Astrocyte (in vitro differentiated cells and primary cell): ENCODE measurements at regions not wholly inside any gene's neighbourhood (a gene's known extent, or its start where the extent isn't known, plus 50 kb on each side); places are given as distances from the start of the nearest gene placed in this dataset.

Experiments
- DNase-seq: peaks from one replicate; pipeline ENCODE4 v3.0.0-alpha.2; 2010; ENCODE audit warnings: low read depth
- FAIRE-seq: peaks from 2 replicates; lab custom pipeline; 2011; peaks lifted over from hg19 to GRCh38; lab: Jason Lieb, UNC
- H2AFZ ChIP-seq: 2 replicates; pipeline ENCODE4 v1.6.0; 2012; ENCODE audit warnings: low read depth, low read length, inconsistent platforms
- H3K27ac ChIP-seq: 2 replicates; pipeline ENCODE4 v1.5.1; 2011; ENCODE audit warnings: low read depth, low read length, inconsistent platforms
- H3K27me3 ChIP-seq: 2 replicates; pipeline ENCODE4 v1.6.0; 2011; ENCODE audit warnings: low read length, inconsistent platforms; ENCODE audit not compliant: insufficient read depth
- H3K36me3 ChIP-seq: 2 replicates; pipeline ENCODE4 v1.5.1; 2011; ENCODE audit warnings: low read length, inconsistent platforms; ENCODE audit not compliant: insufficient read depth
- H3K4me1 ChIP-seq: 2 replicates; pipeline ENCODE4 v1.5.1; 2011; ENCODE audit warnings: low read length, inconsistent platforms; ENCODE audit not compliant: insufficient read depth
- H3K4me2 ChIP-seq: 2 replicates; pipeline ENCODE4 v1.6.0; 2012; ENCODE audit warnings: low read length, inconsistent platforms
- H3K4me3 ChIP-seq: 2 replicates; pipeline ENCODE4 v1.5.1; 2011; ENCODE audit warnings: low read depth, mild to moderate bottlenecking, low read length, inconsistent platforms; ENCODE audit not compliant: insufficient read depth
- H3K79me2 ChIP-seq: 2 replicates; pipeline ENCODE4 v1.6.0; 2012; ENCODE audit warnings: mild to moderate bottlenecking, low read length, inconsistent platforms; ENCODE audit not compliant: insufficient read depth
- H3K9ac ChIP-seq: 2 replicates; pipeline ENCODE4 v1.6.0; 2012; ENCODE audit warnings: mild to moderate bottlenecking, low read length, inconsistent platforms
- H3K9me3 ChIP-seq: 2 replicates; pipeline ENCODE4 v1.5.1; 2012; ENCODE audit warnings: low read depth, mild to moderate bottlenecking, low read length, inconsistent platforms; ENCODE audit not compliant: insufficient read depth
- H4K20me1 ChIP-seq: 2 replicates; pipeline ENCODE4 v1.6.0; 2012; ENCODE audit warnings: low read length, inconsistent platforms; ENCODE audit not compliant: insufficient read depth
- H3K27ac Mint-ChIP-seq: one replicate; pipeline ENCODE4 v1.8.0; 2021; ENCODE audit warnings: mild to moderate bottlenecking, mixed read lengths; ENCODE audit not compliant: unreplicated experiment
- H3K27me3 Mint-ChIP-seq: one replicate; pipeline ENCODE4 v1.8.0; 2021; ENCODE audit warnings: low read depth, mixed read lengths; ENCODE audit not compliant: unreplicated experiment
- H3K36me3 Mint-ChIP-seq: one replicate; pipeline ENCODE4 v1.8.0; 2021; ENCODE audit warnings: low read depth, mixed read lengths; ENCODE audit not compliant: unreplicated experiment
- H3K4me1 Mint-ChIP-seq: one replicate; pipeline ENCODE4 v1.8.0; 2021; ENCODE audit warnings: low read depth, mixed read lengths; ENCODE audit not compliant: unreplicated experiment
- H3K4me3 Mint-ChIP-seq: one replicate; pipeline ENCODE4 v1.8.0; 2021; ENCODE audit warnings: mild to moderate bottlenecking, moderate library complexity, mixed read lengths; ENCODE audit not compliant: unreplicated experiment
- H3K9me3 Mint-ChIP-seq: one replicate; pipeline ENCODE4 v1.8.0; 2021; ENCODE audit warnings: mild to moderate bottlenecking, mixed read lengths; ENCODE audit not compliant: unreplicated experiment
- CTCF ChIP-seq: IDR thresholded peaks from 2 replicates; pipeline ENCODE4 v1.5.1; 2011; ENCODE audit warnings: low read depth, mild to moderate bottlenecking, inconsistent platforms, low read length, moderate library complexity; ENCODE audit not compliant: insufficient read depth
- EZH2 ChIP-seq: IDR thresholded peaks from 2 replicates; pipeline ENCODE4 v1.6.1; 2012; ENCODE audit warnings: mild to moderate bottlenecking, low read length, inconsistent platforms; ENCODE audit not compliant: insufficient read depth

DNA sequence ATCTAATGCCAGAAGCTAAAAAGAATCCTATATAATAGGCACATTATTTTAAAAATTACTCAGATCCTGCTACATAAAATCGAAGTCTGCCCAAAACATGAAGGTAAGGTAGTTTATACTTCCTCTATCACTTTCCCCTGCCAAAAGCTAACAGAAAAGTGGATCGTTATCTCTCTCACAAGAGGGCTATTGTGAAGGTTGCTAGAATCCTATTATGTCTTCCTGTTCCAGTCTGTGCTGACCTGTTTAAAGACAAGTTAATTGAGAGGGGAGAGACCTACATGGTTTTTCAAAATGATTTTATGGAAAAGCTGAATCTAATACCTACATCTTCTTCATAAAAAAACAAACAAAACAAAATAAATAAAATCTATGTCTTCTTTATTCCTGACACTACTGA is 1410.9 kb upstream of the CDH8 start:
- Mint-ChIP-seq H3K27ac (no peak overlapping the region), H3K27me3 (no peaks in the 10 kb centered on the region), H3K4me1 (peaks cover 3% of the 10 kb centered on the region), H3K4me3 (no peak overlapping the region), H3K9me3 (peaks cover 5% of the 10 kb centered on the region), H3K36me3 (no peaks in the 10 kb centered on the region)
- Histone ChIP-seq H3K4me3 (no peak overlapping the region), H3K9me3 (no peaks in the 10 kb centered on the region), H3K4me1 (no peaks in the 10 kb centered on the region), H3K4me2 (no peak overlapping the region), H3K27me3 (no peaks in the 10 kb centered on the region), H4K20me1 (no peaks in the 10 kb centered on the region), H3K36me3 (no peaks in the 10 kb centered on the region), H2AFZ (no peak overlapping the region), H3K27ac (no peak overlapping the region), H3K9ac (no peak overlapping the region), H3K79me2 (no peaks in the 10 kb centered on the region)
- DNase-seq = no peak
- TF ChIP-seq EZH2 (no peak), CTCF (no peak)
- no peak for FAIRE-seq

DNA sequence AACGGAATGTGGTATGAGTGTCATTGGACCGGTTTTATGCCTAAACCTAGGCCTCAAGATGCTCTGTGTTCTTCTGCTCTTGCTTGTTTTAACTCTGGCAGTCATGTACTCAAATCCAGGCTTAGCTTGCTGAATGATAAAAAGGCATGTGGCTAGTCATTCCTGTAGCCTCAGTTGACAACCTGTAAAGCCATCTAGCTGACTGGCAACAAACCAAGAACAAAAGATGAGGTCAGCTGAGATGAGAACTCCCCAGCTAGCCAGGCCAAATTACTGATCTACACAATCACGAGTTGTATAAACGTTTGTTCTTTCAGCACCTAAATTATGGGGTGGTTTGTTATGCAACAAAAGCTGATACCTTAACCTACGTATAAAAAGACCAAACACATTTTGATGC is 1406.0 kb upstream of the CDH8 start:
- H3K27ac Mint-ChIP-seq = no peak overlapping the region
- H3K4me2 ChIP-seq = no peak overlapping the region
- H3K4me3 Mint-ChIP-seq = no peak overlapping the region
- no peak overlapping the region for H3K9ac ChIP-seq
- H3K27ac ChIP-seq = no peak overlapping the region
- no peaks in the 10 kb centered on the region for H3K27me3 ChIP-seq
- H2AFZ ChIP-seq = no peak overlapping the region
- no peak overlapping the region for H3K4me3 ChIP-seq
- no peaks in the 10 kb centered on the region for H4K20me1 ChIP-seq
- H3K9me3 Mint-ChIP-seq = peaks cover 5% of the 10 kb centered on the region
- no peaks in the 10 kb centered on the region for H3K36me3 Mint-ChIP-seq
- no peaks in the 10 kb centered on the region for H3K4me1 ChIP-seq
- no peaks in the 10 kb centered on the region for H3K9me3 ChIP-seq
- no peaks in the 10 kb centered on the region for H3K4me1 Mint-ChIP-seq
- H3K27me3 Mint-ChIP-seq = no peaks in the 10 kb centered on the region
- FAIRE-seq (no peak), DNase-seq (no peak)
- H3K36me3 ChIP-seq = no peaks in the 10 kb centered on the region
- no peaks in the 10 kb centered on the region for H3K79me2 ChIP-seq
- TF ChIP-seq EZH2 (no peak), CTCF (no peak)

GRCh38 chr16:63426275-63426870 is 1390.1 kb upstream of the CDH8 start:
- Histone ChIP-seq H4K20me1 (no peaks in the 10 kb centered on the region), H3K9me3 (no peaks in the 10 kb centered on the region), H3K9ac (no peak overlapping the region), H3K27me3 (no peaks in the 10 kb centered on the region), H3K79me2 (no peaks in the 10 kb centered on the region), H3K27ac (no peak overlapping the region), H2AFZ (no peak overlapping the region), H3K36me3 (no peaks in the 10 kb centered on the region), H3K4me2 (no peak overlapping the region), H3K4me1 (no peaks in the 10 kb centered on the region), H3K4me3 (no peak overlapping the region)
- TF ChIP-seq EZH2 = no peak
- TF ChIP-seq CTCF = no peak
- Mint-ChIP-seq H3K4me3 (no peak overlapping the region), H3K27ac (no peak overlapping the region), H3K4me1 (no peaks in the 10 kb centered on the region), H3K36me3 (no peaks in the 10 kb centered on the region), H3K9me3 (no peaks in the 10 kb centered on the region), H3K27me3 (no peaks in the 10 kb centered on the region)
- DNase-seq = no peak
- FAIRE-seq = no peak
